ENCODE measurements at regions not wholly inside any gene's neighbourhood (a gene's known extent, or its start where the extent isn't known, plus 50 kb on each side); places are given as distances from the start of the nearest gene placed in this dataset.

GRCh38 chr15:37483779-37484178 lies 383.4 kb upstream of the MEIS2 start:
- H3K4me3 ChIP-seq (replicated peaks; ENCODE audit: low read depth, low read length), result no peak overlapping the region
- DNase-seq (ENCODE audit: extremely low read depth, low read depth), result no peak
- TF ChIP-seq CTCF (IDR thresholded peaks at IDR 0.05; ENCODE audit: low read depth, low read length, missing control alignments), result no peak

GRCh38 chr15:37485056-37485455 lies 384.7 kb upstream of the MEIS2 start:
- no peak overlapping the region for H3K4me3 ChIP-seq (replicated peaks; ENCODE audit: low read depth, low read length)
- no peak for TF ChIP-seq CTCF (IDR thresholded peaks at IDR 0.05; ENCODE audit: low read depth, low read length, missing control alignments)
- no peak for DNase-seq (ENCODE audit: extremely low read depth, low read depth)

DNA sequence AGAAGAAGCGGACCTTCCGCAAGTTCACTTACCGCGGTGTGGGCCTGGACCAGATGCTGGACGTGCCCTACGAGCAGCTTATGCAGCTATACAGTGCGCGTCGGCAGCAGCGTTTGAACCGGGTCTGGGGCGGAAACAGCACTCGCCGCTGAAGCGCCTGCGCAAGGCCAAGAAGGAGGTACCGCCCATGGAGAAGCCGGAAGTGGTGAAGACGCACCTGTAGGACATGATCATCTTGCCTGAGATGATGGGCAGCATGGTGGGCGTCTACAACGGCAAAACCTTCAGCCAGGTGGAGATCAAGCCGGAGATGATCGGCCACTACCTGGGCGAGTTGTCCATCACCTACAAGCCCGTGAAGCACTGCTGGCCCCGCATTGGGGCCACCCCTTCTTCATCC lies 390.4 kb upstream of the MEIS2 start:
- H3K4me3 ChIP-seq (replicated peaks; ENCODE audit: low read depth, low read length), result no peak overlapping the region
- no peak for TF ChIP-seq CTCF (IDR thresholded peaks at IDR 0.05; ENCODE audit: low read depth, low read length, missing control alignments)
- no peak for DNase-seq (ENCODE audit: extremely low read depth, low read depth)

- H3K4me3 ChIP-seq (replicated peaks; ENCODE audit: low read depth, low read length), result no peak overlapping the region
- TF ChIP-seq CTCF (IDR thresholded peaks at IDR 0.05; ENCODE audit: low read depth, low read length, missing control alignments), result no peak
- DNase-seq (ENCODE audit: extremely low read depth, low read depth), result no peak
These were observed 416.3 kb upstream of the MEIS2 start for GRCh38 chr15:37516621-37517020.

DNA sequence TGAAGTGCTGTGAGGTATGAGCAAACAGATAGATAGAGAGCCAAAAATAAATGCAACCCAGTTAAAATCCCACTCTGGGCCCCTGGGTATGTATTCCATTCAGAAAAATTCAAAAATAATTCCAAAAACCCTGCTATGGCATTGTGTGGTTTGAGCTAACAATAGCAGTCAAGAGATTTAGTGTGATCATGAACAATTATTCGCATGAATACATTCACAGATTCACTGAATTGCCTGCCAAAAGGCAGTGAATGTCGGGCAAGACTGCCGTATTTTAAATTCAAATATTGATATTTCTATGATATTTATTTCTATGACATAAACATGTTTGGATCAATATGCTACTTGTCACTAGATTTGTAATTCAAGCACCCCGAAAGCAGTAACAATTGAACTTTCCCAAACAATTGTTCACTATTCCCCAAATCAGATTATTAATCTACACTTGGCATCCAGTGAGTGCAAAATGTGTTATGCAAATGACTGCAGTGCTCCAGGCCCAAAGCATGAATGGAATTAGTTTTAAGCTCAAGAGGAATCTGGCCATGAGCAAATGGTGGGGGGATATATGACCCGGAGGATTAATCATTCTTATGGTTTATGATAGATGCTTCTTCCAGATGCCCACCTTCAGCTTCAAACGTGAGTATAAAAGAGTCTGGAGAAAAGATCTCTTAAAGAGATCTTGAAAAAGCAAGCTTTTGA lies 417.0 kb upstream of the MEIS2 start:
- TF ChIP-seq CTCF (IDR thresholded peaks at IDR 0.05; ENCODE audit: low read depth, low read length, missing control alignments), result no peak
- no peak for DNase-seq (ENCODE audit: extremely low read depth, low read depth)
- H3K4me3 ChIP-seq (replicated peaks; ENCODE audit: low read depth, low read length), result no peak overlapping the region

GRCh38 chr15:37518436-37518835 lies 416.0 kb upstream of the TMCO5A start:
- no peak for DNase-seq (ENCODE audit: extremely low read depth, low read depth)
- no peak for TF ChIP-seq CTCF (IDR thresholded peaks at IDR 0.05; ENCODE audit: low read depth, low read length, missing control alignments)
- H3K4me3 ChIP-seq (replicated peaks; ENCODE audit: low read depth, low read length), result no peak overlapping the region

- no peak overlapping the region for H3K4me3 ChIP-seq (replicated peaks; ENCODE audit: low read depth, low read length)
- DNase-seq (ENCODE audit: extremely low read depth, low read depth), result no peak
- no peak for TF ChIP-seq CTCF (IDR thresholded peaks at IDR 0.05; ENCODE audit: low read depth, low read length, missing control alignments)
These were observed 414.4 kb upstream of the TMCO5A start for GRCh38 chr15:37520026-37520425.
